NCI-H2196 treated with DMSO at 0.1 percent for 48 hours (cell line): ENCODE measurements at regions not wholly inside any gene's neighbourhood (a gene's known extent, or its start where the extent isn't known, plus 50 kb on each side); places are given as distances from the start of the nearest gene placed in this dataset.

ENCODE experiments used
- DNase-seq: peaks from one replicate; lab custom pipeline; 2025; ENCODE audit not compliant: unreplicated experiment; lab: John Stamatoyannopoulos, UW

GRCh38 chr3:18837137-18837755 lies 311.1 kb upstream of the KCNH8 start:
- no peak for DNase-seq

- DNase-seq: no peak
These were observed 313.3 kb upstream of the KCNH8 start for GRCh38 chr3:18835021-18835420.

DNA sequence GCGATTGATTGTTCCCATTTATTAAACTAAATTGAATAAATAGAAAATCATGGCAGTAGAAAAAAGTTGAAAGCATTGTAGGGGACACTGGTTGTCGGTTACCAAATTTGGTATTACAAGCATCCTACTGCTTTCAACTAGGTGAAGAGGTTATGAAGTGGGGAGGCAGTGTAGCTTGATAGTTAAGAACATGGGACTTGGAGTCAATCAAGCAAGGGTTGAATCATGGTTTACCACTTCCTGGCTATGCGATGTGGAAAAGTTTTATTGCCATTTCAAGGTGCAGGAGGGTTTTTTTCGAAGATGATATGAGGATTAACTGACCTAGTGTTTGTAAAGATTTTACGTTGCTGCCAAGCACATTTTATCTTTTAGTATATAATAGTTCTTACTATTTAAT lies 318.2 kb upstream of the KCNH8 start:
- no peak for DNase-seq

- no peak for DNase-seq
These were observed 319.7 kb upstream of the KCNH8 start for GRCh38 chr3:18828637-18829036.

DNA sequence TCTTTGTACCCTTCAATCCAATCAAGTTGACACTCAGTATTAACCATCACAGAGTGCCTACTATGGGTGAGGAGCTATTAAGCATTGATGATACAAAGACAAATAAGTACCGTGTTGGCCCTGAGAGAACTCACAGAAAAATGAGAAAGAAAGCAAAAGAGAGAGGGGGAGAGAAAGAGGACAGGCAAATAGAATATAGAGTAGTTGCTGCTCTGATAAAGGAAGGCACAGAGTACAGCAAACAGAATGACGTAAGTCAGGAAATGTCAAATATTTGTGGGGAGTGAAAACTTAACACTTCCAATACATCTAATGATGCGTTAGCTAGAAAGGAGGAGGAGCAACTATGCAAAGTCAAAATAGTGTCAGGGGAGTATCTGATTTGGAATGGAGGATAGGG lies 320.6 kb upstream of the KCNH8 start:
- no peak for DNase-seq

DNA sequence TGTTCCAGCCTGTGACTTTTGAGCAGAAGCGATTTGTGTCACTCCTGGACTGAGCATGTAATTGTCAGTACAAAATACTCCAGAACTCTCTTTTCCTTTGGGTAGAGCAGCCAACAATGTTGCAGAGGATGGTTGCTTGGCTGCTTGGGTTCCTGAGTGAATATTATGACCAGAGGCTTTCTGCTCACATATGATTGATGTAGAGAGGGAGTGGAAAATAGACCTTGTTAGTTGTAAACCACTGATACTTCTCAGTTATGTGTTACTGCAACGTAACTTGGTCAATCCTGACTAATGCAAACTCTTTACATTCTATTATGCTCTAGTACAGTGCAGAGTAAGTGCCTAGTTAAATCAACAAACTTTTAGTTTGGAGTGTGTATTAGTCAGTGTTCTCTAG lies 322.6 kb upstream of the KCNH8 start:
- no peak for DNase-seq

- no peak for DNase-seq
These were observed 335.0 kb upstream of the KCNH8 start for GRCh38 chr3:18813300-18813699.

- DNase-seq: peak; percentile 5
These were observed 336.0 kb upstream of the KCNH8 start for GRCh38 chr3:18812316-18812715.

DNA sequence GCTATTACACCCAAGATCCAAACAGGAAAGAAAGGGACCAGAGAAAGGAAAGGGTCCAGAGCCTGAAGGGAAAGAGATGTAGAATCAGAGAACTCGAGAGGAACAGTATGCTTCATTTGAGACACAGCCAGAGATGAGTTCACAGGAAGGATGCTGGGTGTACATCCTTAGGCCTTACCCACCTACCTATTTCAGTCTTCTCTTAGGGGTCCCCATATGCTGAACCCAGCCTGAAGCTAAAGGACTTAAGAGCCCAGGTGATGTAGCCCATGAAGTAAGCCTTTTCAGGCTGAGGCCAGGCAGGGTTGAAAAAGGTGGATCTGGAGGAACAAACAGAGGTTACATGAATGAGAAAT lies 338.0 kb upstream of the KCNH8 start:
- DNase-seq: no peak

- DNase-seq: no peak
These were observed 338.5 kb upstream of the KCNH8 start for GRCh38 chr3:18809640-18810305.

DNA sequence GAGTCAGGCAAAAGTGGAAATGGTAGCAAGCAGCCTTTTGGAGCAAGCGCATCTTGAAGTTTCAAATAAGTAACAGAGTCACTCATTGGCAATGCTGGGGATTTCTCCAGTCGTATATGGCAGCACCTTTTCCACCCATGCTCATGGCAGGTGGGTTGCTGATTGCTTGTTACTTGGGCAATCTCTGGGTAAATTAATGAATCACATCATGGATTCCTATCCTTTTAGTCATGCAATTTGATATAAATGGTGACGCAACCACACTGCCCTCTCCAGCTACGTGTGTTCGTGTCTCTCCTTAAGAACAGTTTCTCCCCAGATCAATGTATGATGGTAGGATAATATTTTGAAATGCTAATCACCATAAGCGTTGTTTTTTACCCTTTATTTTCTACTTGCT lies 339.9 kb upstream of the KCNH8 start:
- no peak for DNase-seq

- DNase-seq: no peak
These were observed 340.7 kb upstream of the KCNH8 start for GRCh38 chr3:18807593-18807992.

GRCh38 chr3:18806633-18807032 lies 341.7 kb upstream of the KCNH8 start:
- DNase-seq: no peak

GRCh38 chr3:18797378-18797777 lies 350.9 kb upstream of the KCNH8 start:
- DNase-seq: no peak

- no peak for DNase-seq
These were observed 353.2 kb upstream of the KCNH8 start for GRCh38 chr3:18795078-18795477.

GRCh38 chr3:18791752-18792151 lies 356.6 kb upstream of the KCNH8 start:
- no peak for DNase-seq

DNA sequence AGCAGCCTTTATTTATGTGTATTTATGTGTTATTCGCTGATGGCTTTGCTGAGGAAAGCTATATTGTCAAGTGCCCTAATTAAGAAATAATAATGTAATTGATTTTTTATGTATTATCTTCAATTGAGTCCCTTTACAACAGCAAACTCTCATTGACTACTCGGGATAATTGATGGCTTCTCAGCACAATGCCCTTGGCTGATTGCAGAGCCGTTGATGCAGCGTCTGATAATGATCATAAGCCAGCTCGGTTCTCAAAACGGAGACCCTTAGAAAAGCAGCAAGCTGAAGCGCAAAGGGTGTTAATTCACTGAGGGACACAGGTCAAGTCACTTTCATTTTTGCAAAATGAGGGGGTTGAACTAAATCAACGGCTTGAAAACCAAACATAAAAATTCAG lies 357.1 kb upstream of the KCNH8 start:
- DNase-seq: no peak

DNA sequence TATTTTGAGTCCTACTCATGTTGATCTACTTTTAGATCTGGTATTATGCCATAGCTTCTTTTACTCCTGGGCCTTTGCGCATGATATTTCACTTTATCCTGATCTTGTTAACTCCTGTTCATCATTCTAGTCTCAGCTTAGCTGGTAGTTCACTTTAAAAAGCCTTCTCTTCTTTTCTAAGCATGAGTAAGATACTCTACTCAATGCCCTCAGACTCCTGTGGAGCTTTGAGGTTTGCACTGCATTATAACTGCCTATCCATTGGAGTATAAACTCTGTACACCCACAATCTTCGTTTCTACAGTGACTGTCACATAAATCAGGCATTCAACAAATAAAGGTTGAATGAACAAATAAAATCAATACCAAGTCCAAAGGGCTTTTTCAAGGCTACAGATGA lies 357.9 kb upstream of the KCNH8 start:
- no peak for DNase-seq

GRCh38 chr3:18789734-18790133 lies 358.6 kb upstream of the KCNH8 start:
- no peak for DNase-seq

GRCh38 chr3:18787441-18787840 lies 360.9 kb upstream of the KCNH8 start:
- DNase-seq: no peak

GRCh38 chr3:18786650-18787323 lies 361.5 kb upstream of the KCNH8 start:
- no peak for DNase-seq

GRCh38 chr3:18782191-18782590 lies 357.1 kb upstream of the SATB1 start:
- no peak for DNase-seq

- no peak for DNase-seq
These were observed 355.8 kb upstream of the SATB1 start for GRCh38 chr3:18780959-18781358.
